Chondrocyte (in vitro differentiated cells): ENCODE measurements at regions not wholly inside any gene's neighbourhood (a gene's known extent, or its start where the extent isn't known, plus 50 kb on each side); places are given as distances from the start of the nearest gene placed in this dataset.

Source experiments
- DNase-seq: peaks from one replicate; pipeline ENCODE4 v3.0.0; 2021; ENCODE audit warnings: mixed read lengths, low spot score
- H3K27ac Mint-ChIP-seq: one replicate; pipeline ENCODE4 v1.8.0; 2021; ENCODE audit warnings: mild to moderate bottlenecking, moderate library complexity, mixed read lengths; ENCODE audit not compliant: unreplicated experiment
- H3K27me3 Mint-ChIP-seq: 2 replicates; pipeline ENCODE4 v1.8.0; 2021; ENCODE audit warnings: low read depth, mixed read lengths
- H3K36me3 Mint-ChIP-seq: 2 replicates; pipeline ENCODE4 v1.8.0; 2021; ENCODE audit warnings: low read depth, mixed read lengths
- H3K4me1 Mint-ChIP-seq: 2 replicates; pipeline ENCODE4 v1.8.0; 2021; ENCODE audit warnings: low read depth, mild to moderate bottlenecking, mixed read lengths
- H3K4me3 Mint-ChIP-seq: one replicate; pipeline ENCODE4 v1.8.0; 2021; ENCODE audit warnings: mild to moderate bottlenecking, moderate library complexity, mixed read lengths; ENCODE audit not compliant: unreplicated experiment
- H3K9me3 Mint-ChIP-seq: 2 replicates; pipeline ENCODE4 v1.8.0; 2021; ENCODE audit warnings: low read depth, mixed read lengths
- TF ChIP-seq, protein P1 (sequence below): fragments of 200-600 bp; sonication (generic); IDR thresholded peaks from 2 replicates; pipeline ENCODE4 v1.5.0; 2021; ENCODE audit warnings: antibody characterized with exemption, mild to moderate bottlenecking, moderate library complexity

DNA sequence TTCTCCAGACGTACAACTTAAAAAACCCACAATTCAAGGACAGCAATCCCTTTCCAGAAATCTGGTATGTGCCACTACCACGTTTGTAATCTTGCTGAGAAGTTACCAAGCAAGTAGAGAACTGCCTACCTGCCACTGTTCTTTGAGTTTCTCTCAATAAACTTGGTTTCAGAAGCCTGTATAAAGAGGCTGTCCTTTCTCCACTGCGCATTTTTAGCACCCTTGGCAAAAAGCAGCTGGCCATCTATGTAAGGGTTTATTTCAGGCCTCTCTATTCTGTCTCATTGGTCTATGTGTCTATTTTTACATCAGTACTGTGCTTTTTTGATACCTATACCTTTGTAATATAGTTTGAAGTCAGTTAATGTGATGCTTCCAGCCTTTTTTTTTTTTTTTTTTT, 665.1 kb upstream of the BRINP3 start:
- H3K9me3 Mint-ChIP-seq: no peaks in the 10 kb centered on the region
- H3K4me1 Mint-ChIP-seq: no peaks in the 10 kb centered on the region
- H3K27me3 Mint-ChIP-seq: no peaks in the 10 kb centered on the region
- H3K36me3 Mint-ChIP-seq: no peaks in the 10 kb centered on the region
- TF ChIP-seq, protein P1, sequence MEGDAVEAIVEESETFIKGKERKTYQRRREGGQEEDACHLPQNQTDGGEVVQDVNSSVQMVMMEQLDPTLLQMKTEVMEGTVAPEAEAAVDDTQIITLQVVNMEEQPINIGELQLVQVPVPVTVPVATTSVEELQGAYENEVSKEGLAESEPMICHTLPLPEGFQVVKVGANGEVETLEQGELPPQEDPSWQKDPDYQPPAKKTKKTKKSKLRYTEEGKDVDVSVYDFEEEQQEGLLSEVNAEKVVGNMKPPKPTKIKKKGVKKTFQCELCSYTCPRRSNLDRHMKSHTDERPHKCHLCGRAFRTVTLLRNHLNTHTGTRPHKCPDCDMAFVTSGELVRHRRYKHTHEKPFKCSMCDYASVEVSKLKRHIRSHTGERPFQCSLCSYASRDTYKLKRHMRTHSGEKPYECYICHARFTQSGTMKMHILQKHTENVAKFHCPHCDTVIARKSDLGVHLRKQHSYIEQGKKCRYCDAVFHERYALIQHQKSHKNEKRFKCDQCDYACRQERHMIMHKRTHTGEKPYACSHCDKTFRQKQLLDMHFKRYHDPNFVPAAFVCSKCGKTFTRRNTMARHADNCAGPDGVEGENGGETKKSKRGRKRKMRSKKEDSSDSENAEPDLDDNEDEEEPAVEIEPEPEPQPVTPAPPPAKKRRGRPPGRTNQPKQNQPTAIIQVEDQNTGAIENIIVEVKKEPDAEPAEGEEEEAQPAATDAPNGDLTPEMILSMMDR: no peak
- no peak overlapping the region for H3K27ac Mint-ChIP-seq
- no peak for DNase-seq
- no peak overlapping the region for H3K4me3 Mint-ChIP-seq

DNA sequence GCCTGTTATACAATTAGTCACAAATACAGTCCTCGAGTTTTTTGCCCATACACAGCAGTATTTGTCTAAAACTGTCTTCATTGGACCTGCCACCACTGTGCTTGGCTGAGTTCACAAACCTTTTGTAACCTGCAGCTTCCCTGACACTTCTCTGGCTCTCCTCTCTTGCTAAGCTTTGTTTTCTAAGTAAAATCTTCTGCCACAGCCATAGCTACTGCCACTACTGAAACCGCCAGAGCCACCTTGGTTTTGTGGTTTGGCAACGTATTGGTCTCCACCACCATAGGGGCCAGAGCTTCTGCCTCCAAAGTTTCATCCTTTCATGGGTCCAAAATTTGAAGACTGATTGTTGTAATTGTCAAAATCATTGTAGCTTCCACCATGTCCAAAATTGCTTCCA, 668.2 kb upstream of the BRINP3 start:
- Mint-ChIP-seq H3K9me3 (no peaks in the 10 kb centered on the region), H3K27ac (no peak overlapping the region), H3K27me3 (no peaks in the 10 kb centered on the region), H3K4me3 (no peak overlapping the region), H3K4me1 (no peaks in the 10 kb centered on the region), H3K36me3 (no peaks in the 10 kb centered on the region)
- no peak for DNase-seq
- TF ChIP-seq, protein P1: no peak

DNA sequence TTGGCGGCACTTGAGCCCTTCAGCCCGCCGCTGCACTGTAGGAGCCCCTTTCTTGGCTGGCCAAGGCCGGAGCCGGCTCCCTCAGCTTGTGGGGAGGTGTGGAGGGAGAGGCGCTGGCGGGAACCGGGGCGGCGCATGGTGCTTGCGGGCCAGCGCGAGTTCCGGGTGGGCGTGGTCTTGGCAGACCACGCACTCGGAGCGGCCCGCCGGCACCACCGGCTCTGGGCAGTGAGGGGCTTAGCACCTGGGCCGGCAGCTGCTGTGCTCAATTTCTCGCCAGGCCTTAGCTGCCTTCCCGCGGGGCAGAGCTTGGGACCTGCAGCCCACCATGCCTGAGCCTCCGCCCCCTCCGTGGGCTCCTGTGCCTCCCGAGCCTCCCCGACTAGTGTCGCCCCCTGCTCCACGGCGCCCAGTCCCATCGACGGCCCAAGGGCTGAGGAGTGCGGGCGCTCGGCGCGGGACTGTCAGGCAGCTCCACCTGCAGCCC, 673.7 kb upstream of the BRINP3 start:
- H3K4me1 Mint-ChIP-seq: no peaks in the 10 kb centered on the region
- no peaks in the 10 kb centered on the region for H3K36me3 Mint-ChIP-seq
- no peak overlapping the region for H3K27ac Mint-ChIP-seq
- no peaks in the 10 kb centered on the region for H3K9me3 Mint-ChIP-seq
- no peaks in the 10 kb centered on the region for H3K27me3 Mint-ChIP-seq
- no peak overlapping the region for H3K4me3 Mint-ChIP-seq
- DNase-seq: peak; percentile 90
- TF ChIP-seq, protein P1: no peak

DNA sequence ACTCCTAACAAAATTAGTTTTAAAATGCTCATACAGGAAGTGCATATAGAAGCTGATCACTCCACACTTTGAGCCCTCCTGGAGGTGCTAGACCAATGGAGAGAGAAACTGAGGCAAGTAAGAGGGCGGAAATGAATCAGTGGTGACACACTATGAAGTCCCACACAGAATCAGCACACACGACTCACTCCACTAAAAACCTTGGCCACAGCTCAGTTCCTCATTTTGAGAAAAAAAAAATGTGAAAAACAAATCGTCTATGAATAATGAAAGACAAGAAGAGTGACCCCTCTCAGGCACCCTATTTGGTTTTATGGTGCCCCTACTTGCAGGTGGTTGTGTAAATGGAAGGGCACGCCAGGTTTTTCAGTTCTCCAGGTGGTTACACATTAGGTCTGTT, 675.1 kb upstream of the BRINP3 start:
- Mint-ChIP-seq H3K9me3 (peaks cover 5% of the 10 kb centered on the region), H3K4me3 (no peak overlapping the region), H3K4me1 (no peaks in the 10 kb centered on the region), H3K27me3 (no peaks in the 10 kb centered on the region), H3K36me3 (no peaks in the 10 kb centered on the region), H3K27ac (no peak overlapping the region)
- DNase-seq: no peak
- TF ChIP-seq, protein P1: no peak

DNA sequence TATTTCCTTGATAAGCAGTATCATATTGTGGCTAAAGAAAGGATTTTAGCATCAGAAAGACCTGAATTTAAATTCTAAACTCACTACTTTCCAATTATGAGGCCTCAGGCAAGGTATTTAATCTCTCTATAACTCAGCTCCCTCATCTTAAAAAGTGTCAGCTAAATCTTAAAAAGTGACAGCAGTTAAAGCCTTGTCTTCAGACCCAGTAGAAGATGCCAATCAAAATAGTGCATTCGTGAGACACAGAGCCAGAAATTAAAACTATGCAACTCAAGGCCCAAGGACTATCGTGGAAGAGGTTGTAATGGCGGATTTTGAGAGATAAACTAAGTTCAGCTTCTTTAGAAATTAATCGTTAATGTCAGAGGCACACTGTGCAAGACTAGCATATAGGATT, 677.5 kb upstream of the BRINP3 start:
- H3K27ac Mint-ChIP-seq: no peak overlapping the region
- no peaks in the 10 kb centered on the region for H3K27me3 Mint-ChIP-seq
- no peaks in the 10 kb centered on the region for H3K4me1 Mint-ChIP-seq
- DNase-seq: no peak
- peaks cover 15% of the 10 kb centered on the region for H3K9me3 Mint-ChIP-seq
- H3K36me3 Mint-ChIP-seq: no peaks in the 10 kb centered on the region
- TF ChIP-seq, protein P1: no peak
- no peak overlapping the region for H3K4me3 Mint-ChIP-seq
